Activated naive CD4-positive, alpha-beta T cell treated with anti-CD3 and anti-CD28 coated beads, Interleukin-2, amount 50 U/mL, for 24 hours (primary cell): ENCODE measurements at regions not wholly inside any gene's neighbourhood (a gene's known extent, or its start where the extent isn't known, plus 50 kb on each side); places are given as distances from the start of the nearest gene placed in this dataset.
"Not testable (repeated sequence)": the region's sequence is repeated elsewhere in the genome, so short reads cannot be mapped to it uniquely, and the experiment has no call there.

Experiments
- H3K27ac Mint-ChIP-seq: one replicate; pipeline ENCODE4 v1.8.0; 2021; ENCODE audit warnings: mild to moderate bottlenecking, mixed read lengths
- H3K27me3 Mint-ChIP-seq: one replicate; pipeline ENCODE4 v1.8.0; 2021; ENCODE audit warnings: mixed read lengths
- H3K36me3 Mint-ChIP-seq: one replicate; pipeline ENCODE4 v1.8.0; 2021; ENCODE audit warnings: mixed read lengths
- H3K4me1 Mint-ChIP-seq: one replicate; pipeline ENCODE4 v1.8.0; 2021; ENCODE audit warnings: mixed read lengths
- H3K4me3 Mint-ChIP-seq: one replicate; pipeline ENCODE4 v1.8.0; 2021; ENCODE audit warnings: mild to moderate bottlenecking, mixed read lengths
- H3K9me3 Mint-ChIP-seq: one replicate; pipeline ENCODE4 v1.8.0; 2021; ENCODE audit warnings: mixed read lengths

- H3K9me3 Mint-ChIP-seq, H3K36me3 Mint-ChIP-seq, H3K27me3 Mint-ChIP-seq, H3K4me1 Mint-ChIP-seq, H3K27ac Mint-ChIP-seq, H3K4me3 Mint-ChIP-seq: not testable (repeated sequence)
Measured at GRCh38 chr2:187610450-187610849, 56.2 kb upstream of the TFPI start.

- Mint-ChIP-seq H3K9me3 (no peaks in the 10 kb centered on the region), H3K36me3 (no peaks in the 10 kb centered on the region), H3K27ac (no peak overlapping the region), H3K4me1 (no peaks in the 10 kb centered on the region), H3K27me3 (no peaks in the 10 kb centered on the region), H3K4me3 (no peak overlapping the region)
Measured at GRCh38 chr2:187612857-187613256, 58.6 kb upstream of the TFPI start.

- no peaks in the 10 kb centered on the region for H3K9me3 Mint-ChIP-seq
- no peak overlapping the region for H3K27ac Mint-ChIP-seq
Measured at GRCh38 chr2:187614756-187615155, 60.5 kb upstream of the TFPI start.

GRCh38 chr2:187615364-187615763 lies 61.1 kb upstream of the TFPI start:
- Mint-ChIP-seq H3K4me3 (no peak overlapping the region), H3K9me3 (no peaks in the 10 kb centered on the region), H3K27me3 (no peaks in the 10 kb centered on the region), H3K36me3 (no peaks in the 10 kb centered on the region), H3K4me1 (no peaks in the 10 kb centered on the region), H3K27ac (no peak overlapping the region)

More at GRCh38 chr2:187614756-187615155, 60.5 kb upstream of the TFPI start:
- Mint-ChIP-seq H3K4me1 (no peaks in the 10 kb centered on the region), H3K36me3 (no peaks in the 10 kb centered on the region), H3K4me3 (no peak overlapping the region), H3K27me3 (no peaks in the 10 kb centered on the region)

- Mint-ChIP-seq H3K9me3 (no peaks in the 10 kb centered on the region), H3K36me3 (no peaks in the 10 kb centered on the region), H3K27ac (no peak overlapping the region), H3K4me1 (no peaks in the 10 kb centered on the region), H3K27me3 (no peaks in the 10 kb centered on the region), H3K4me3 (no peak overlapping the region)
Measured at GRCh38 chr2:187615902-187616301, 61.7 kb upstream of the TFPI start.

- no peaks in the 10 kb centered on the region for H3K4me1 Mint-ChIP-seq
- H3K36me3 Mint-ChIP-seq: no peaks in the 10 kb centered on the region
- H3K27ac Mint-ChIP-seq: no peak overlapping the region
- H3K27me3 Mint-ChIP-seq: no peaks in the 10 kb centered on the region
- no peaks in the 10 kb centered on the region for H3K9me3 Mint-ChIP-seq
- H3K4me3 Mint-ChIP-seq: no peak overlapping the region
Measured at GRCh38 chr2:187617120-187617519, 62.9 kb upstream of the TFPI start.

- Mint-ChIP-seq H3K4me3 (no peak overlapping the region), H3K4me1 (no peaks in the 10 kb centered on the region), H3K27me3 (no peaks in the 10 kb centered on the region), H3K36me3 (no peaks in the 10 kb centered on the region), H3K27ac (no peak overlapping the region), H3K9me3 (no peaks in the 10 kb centered on the region)
Measured at GRCh38 chr2:187617905-187618304, 63.7 kb upstream of the TFPI start.

GRCh38 chr2:187618813-187619212 lies 64.6 kb upstream of the TFPI start:
- Mint-ChIP-seq H3K27me3 (no peaks in the 10 kb centered on the region), H3K4me3 (no peak overlapping the region), H3K36me3 (no peaks in the 10 kb centered on the region), H3K9me3 (no peaks in the 10 kb centered on the region), H3K27ac (no peak overlapping the region), H3K4me1 (no peaks in the 10 kb centered on the region)

- Mint-ChIP-seq H3K4me3 (no peak overlapping the region), H3K4me1 (no peaks in the 10 kb centered on the region), H3K36me3 (no peaks in the 10 kb centered on the region), H3K27ac (no peak overlapping the region), H3K9me3 (no peaks in the 10 kb centered on the region), H3K27me3 (no peaks in the 10 kb centered on the region)
Measured at GRCh38 chr2:187627153-187627552, 72.9 kb upstream of the TFPI start.

GRCh38 chr2:187636731-187637391 lies 82.6 kb upstream of the TFPI start:
- not testable (repeated sequence) for H3K27me3 Mint-ChIP-seq, H3K36me3 Mint-ChIP-seq, H3K4me1 Mint-ChIP-seq, H3K27ac Mint-ChIP-seq, H3K4me3 Mint-ChIP-seq, H3K9me3 Mint-ChIP-seq

- not testable (repeated sequence) for H3K4me1 Mint-ChIP-seq, H3K9me3 Mint-ChIP-seq, H3K27ac Mint-ChIP-seq, H3K36me3 Mint-ChIP-seq, H3K27me3 Mint-ChIP-seq, H3K4me3 Mint-ChIP-seq
Measured at GRCh38 chr2:187637392-187637740, 83.1 kb upstream of the TFPI start.

GRCh38 chr2:187637771-187638170 lies 83.5 kb upstream of the TFPI start:
- not testable (repeated sequence) for H3K36me3 Mint-ChIP-seq, H3K27me3 Mint-ChIP-seq, H3K4me1 Mint-ChIP-seq, H3K9me3 Mint-ChIP-seq, H3K27ac Mint-ChIP-seq, H3K4me3 Mint-ChIP-seq

- H3K9me3 Mint-ChIP-seq: no peaks in the 10 kb centered on the region
- H3K4me3 Mint-ChIP-seq: no peak overlapping the region
- no peaks in the 10 kb centered on the region for H3K27me3 Mint-ChIP-seq
- H3K36me3 Mint-ChIP-seq: no peaks in the 10 kb centered on the region
- no peak overlapping the region for H3K27ac Mint-ChIP-seq
- no peaks in the 10 kb centered on the region for H3K4me1 Mint-ChIP-seq
Measured at GRCh38 chr2:187638840-187639239, 84.6 kb upstream of the TFPI start.

GRCh38 chr2:187640926-187641510 lies 86.8 kb upstream of the TFPI start:
- no peaks in the 10 kb centered on the region for H3K4me1 Mint-ChIP-seq
- no peaks in the 10 kb centered on the region for H3K27me3 Mint-ChIP-seq

GRCh38 chr2:187642498-187642897 lies 88.3 kb upstream of the TFPI start:
- Mint-ChIP-seq H3K4me3 (no peak overlapping the region), H3K4me1 (no peaks in the 10 kb centered on the region), H3K9me3 (no peaks in the 10 kb centered on the region), H3K36me3 (no peaks in the 10 kb centered on the region), H3K27ac (no peak overlapping the region), H3K27me3 (no peaks in the 10 kb centered on the region)

More at GRCh38 chr2:187640926-187641510, 86.8 kb upstream of the TFPI start:
- H3K4me3 Mint-ChIP-seq: no peak overlapping the region
- no peak overlapping the region for H3K27ac Mint-ChIP-seq
- H3K9me3 Mint-ChIP-seq: no peaks in the 10 kb centered on the region
- no peaks in the 10 kb centered on the region for H3K36me3 Mint-ChIP-seq

GRCh38 chr2:187644486-187644885 lies 90.3 kb upstream of the TFPI start:
- Mint-ChIP-seq H3K27me3 (no peaks in the 10 kb centered on the region), H3K27ac (no peak overlapping the region), H3K9me3 (no peaks in the 10 kb centered on the region), H3K4me1 (no peaks in the 10 kb centered on the region), H3K4me3 (no peak overlapping the region), H3K36me3 (no peaks in the 10 kb centered on the region)

- Mint-ChIP-seq H3K27me3 (no peaks in the 10 kb centered on the region), H3K36me3 (no peaks in the 10 kb centered on the region), H3K27ac (no peak overlapping the region), H3K9me3 (no peaks in the 10 kb centered on the region), H3K4me1 (no peaks in the 10 kb centered on the region), H3K4me3 (no peak overlapping the region)
Measured at GRCh38 chr2:187644981-187645380, 90.7 kb upstream of the TFPI start.
